Chondrocyte (in vitro differentiated cells): ENCODE measurements at regions not wholly inside any gene's neighbourhood (a gene's known extent, or its start where the extent isn't known, plus 50 kb on each side); places are given as distances from the start of the nearest gene placed in this dataset.

Experiments used
- DNase-seq: peaks from one replicate; pipeline ENCODE4 v3.0.0; 2021; ENCODE audit warnings: mixed read lengths, low spot score
- H3K27ac Mint-ChIP-seq: one replicate; pipeline ENCODE4 v1.8.0; 2021; ENCODE audit warnings: mild to moderate bottlenecking, moderate library complexity, mixed read lengths; ENCODE audit not compliant: unreplicated experiment
- H3K27me3 Mint-ChIP-seq: 2 replicates; pipeline ENCODE4 v1.8.0; 2021; ENCODE audit warnings: low read depth, mixed read lengths
- H3K36me3 Mint-ChIP-seq: 2 replicates; pipeline ENCODE4 v1.8.0; 2021; ENCODE audit warnings: low read depth, mixed read lengths
- H3K4me1 Mint-ChIP-seq: 2 replicates; pipeline ENCODE4 v1.8.0; 2021; ENCODE audit warnings: low read depth, mild to moderate bottlenecking, mixed read lengths
- H3K4me3 Mint-ChIP-seq: one replicate; pipeline ENCODE4 v1.8.0; 2021; ENCODE audit warnings: mild to moderate bottlenecking, moderate library complexity, mixed read lengths; ENCODE audit not compliant: unreplicated experiment
- H3K9me3 Mint-ChIP-seq: 2 replicates; pipeline ENCODE4 v1.8.0; 2021; ENCODE audit warnings: low read depth, mixed read lengths
- CTCF ChIP-seq: fragments of 200-600 bp; sonication (generic); IDR thresholded peaks from 2 replicates; pipeline ENCODE4 v1.5.0; 2021; ENCODE audit warnings: antibody characterized with exemption, mild to moderate bottlenecking, moderate library complexity

GRCh38 chr20:4490606-4491280 lies 195.5 kb upstream of the PRNP start:
- no peaks in the 10 kb centered on the region for H3K36me3 Mint-ChIP-seq
- H3K27ac Mint-ChIP-seq, result no peak overlapping the region
- no peak overlapping the region for H3K4me3 Mint-ChIP-seq
- TF ChIP-seq CTCF, result no peak
- H3K4me1 Mint-ChIP-seq, result peaks cover 7% of the 10 kb centered on the region
- H3K27me3 Mint-ChIP-seq, result peaks cover 2% of the 10 kb centered on the region
- no peak for DNase-seq
- no peaks in the 10 kb centered on the region for H3K9me3 Mint-ChIP-seq

GRCh38 chr20:4490045-4490444 lies 196.2 kb upstream of the PRNP start:
- peaks cover 2% of the 10 kb centered on the region for H3K27me3 Mint-ChIP-seq
- no peak overlapping the region for H3K4me3 Mint-ChIP-seq
- H3K4me1 Mint-ChIP-seq, result peaks cover 7% of the 10 kb centered on the region
- no peaks in the 10 kb centered on the region for H3K9me3 Mint-ChIP-seq
- no peak for DNase-seq
- H3K27ac Mint-ChIP-seq, result no peak overlapping the region
- no peaks in the 10 kb centered on the region for H3K36me3 Mint-ChIP-seq
- no peak for TF ChIP-seq CTCF

GRCh38 chr20:4488407-4489339 lies 197.6 kb upstream of the PRNP start:
- Mint-ChIP-seq H3K36me3 (no peaks in the 10 kb centered on the region), H3K9me3 (no peaks in the 10 kb centered on the region), H3K27me3 (peaks cover 2% of the 10 kb centered on the region), H3K4me3 (no peak overlapping the region), H3K27ac (no peak overlapping the region), H3K4me1 (peaks cover 7% of the 10 kb centered on the region)
- DNase-seq, result no peak
- TF ChIP-seq CTCF, result no peak

- TF ChIP-seq CTCF, result no peak
- Mint-ChIP-seq H3K4me1 (no peaks in the 10 kb centered on the region), H3K4me3 (no peak overlapping the region), H3K9me3 (no peaks in the 10 kb centered on the region), H3K27me3 (peaks cover 16% of the 10 kb centered on the region), H3K27ac (no peak overlapping the region), H3K36me3 (no peaks in the 10 kb centered on the region)
- DNase-seq, result no peak
These were observed 201.8 kb upstream of the PRNP start for GRCh38 chr20:4484379-4484997.

- Mint-ChIP-seq H3K9me3 (no peaks in the 10 kb centered on the region), H3K27me3 (peaks cover 16% of the 10 kb centered on the region), H3K4me3 (no peak overlapping the region), H3K4me1 (no peaks in the 10 kb centered on the region), H3K27ac (no peak overlapping the region), H3K36me3 (no peaks in the 10 kb centered on the region)
- no peak for TF ChIP-seq CTCF
- DNase-seq, result no peak
These were observed 202.3 kb upstream of the PRNP start for GRCh38 chr20:4483961-4484360.
